Kidney (tissue), 13 donors: ENCODE measurements at regions not wholly inside any gene's neighbourhood (a gene's known extent, or its start where the extent isn't known, plus 50 kb on each side); places are given as distances from the start of the nearest gene placed in this dataset.
"Not testable (repeated sequence)": the region's sequence is repeated elsewhere in the genome, so short reads cannot be mapped to it uniquely, and the experiment has no call there.

Source experiments
- DNase-seq, 5 donors: peaks; one replicate each; pipeline ENCODE4 v3.0.0-alpha.2; 2013 to 2020
- FAIRE-seq: peaks from 2 replicates; lab custom pipeline; 2012; peaks lifted over from hg19 to GRCh38; lab: Jason Lieb, UNC
- H3K27ac ChIP-seq, 2 donors: one replicate each; pipeline ENCODE4 v1.7.0; 2013; ENCODE audit warnings: low read depth in 2 of 2, low read length in 2 of 2, inconsistent platforms in 1 of 2
- H3K27me3 ChIP-seq: one replicate; pipeline ENCODE4 v1.7.1; 2013; ENCODE audit warnings: low read length, inconsistent platforms; ENCODE audit not compliant: control insufficient read depth, insufficient read depth
- H3K36me3 ChIP-seq, 3 donors: one replicate each; pipeline versions ENCODE4 v1.7.0 to v1.7.1; 2013; ENCODE audit warnings: low read length in 3 of 3, control low read depth in 1 of 3, inconsistent platforms in 1 of 3; ENCODE audit not compliant: insufficient read depth in 3 of 3, control insufficient read depth in 2 of 3
- H3K4me1 ChIP-seq, 3 donors: one replicate each; pipeline versions ENCODE4 v1.7.0 to v1.7.1; 2013; ENCODE audit warnings: low read length in 3 of 3, inconsistent platforms in 1 of 3, low read depth in 1 of 3; ENCODE audit not compliant: control insufficient read depth in 2 of 3, insufficient read depth in 2 of 3
- H3K4me3 ChIP-seq, 3 donors: one replicate each; pipeline versions ENCODE4 v1.7.0 to v1.8.1; 2013; ENCODE audit warnings: low read length in 3 of 3, control low read depth in 1 of 3, inconsistent platforms in 1 of 3
- H3K9ac ChIP-seq, 3 donors: one replicate each; pipeline versions ENCODE4 v1.7.0 to v1.7.1; 2013; ENCODE audit warnings: low read length in 3 of 3, control low read depth in 1 of 3, inconsistent platforms in 1 of 3
- H3K9me3 ChIP-seq, 3 donors: one replicate each; pipeline versions ENCODE4 v1.7.0 to v1.7.1; 2013; ENCODE audit warnings: low read length in 3 of 3, control low read depth in 1 of 3, inconsistent platforms in 1 of 3; ENCODE audit not compliant: control insufficient read depth in 2 of 3, insufficient read depth in 1 of 3
- CTCF ChIP-seq: IDR thresholded peaks from 3 replicates; pipeline ENCODE4 v1.5.1; 2012; ENCODE audit warnings: mild to moderate bottlenecking, moderate library complexity, borderline replicate concordance; ENCODE audit not compliant: insufficient read depth; ENCODE audit errors: extremely low read depth
- intact Hi-C: fragments of 100-400 bp; cut with DNase I; formaldehyde crosslinking; loops from one replicate; pipeline ENCODE4 v1.11.1; 2022
- donor health status: control.
- donor health status: control.
- donor health status: control.
- donor health status: control.
- donor health status: control.
- donor health status: DM: yes; HTN: yes; CAD: no.
- donor health status: Normal renal cell carcinoma (clear cell type).

GRCh38 chr7:114180556-114181266 lies 233.9 kb upstream of the FOXP2 start:
- H3K4me1 ChIP-seq = no peaks in the 10 kb centered on the region
- intact Hi-C loops = no loop called here
- no peak overlapping the region for H3K4me3 ChIP-seq
- no peaks in the 10 kb centered on the region for H3K36me3 ChIP-seq
- TF ChIP-seq CTCF = no peak
- no peaks in the 10 kb centered on the region for H3K27me3 ChIP-seq
- no peak for DNase-seq
- no peak for FAIRE-seq
- H3K9ac ChIP-seq = no peak overlapping the region
- H3K27ac ChIP-seq = no peak overlapping the region
- H3K9me3 ChIP-seq = no peaks in the 10 kb centered on the region

- intact Hi-C loops = no loop called here
- Histone ChIP-seq H3K9me3 (peaks cover 0 to under 1% (median 0%) of the 10 kb centered on the region in 3 donors), H3K9ac (no peak overlapping the region), H3K4me1 (no peaks in the 10 kb centered on the region), H3K36me3 (no peaks in the 10 kb centered on the region), H3K4me3 (no peak overlapping the region), H3K27me3 (no peaks in the 10 kb centered on the region), H3K27ac (no peak overlapping the region)
- FAIRE-seq = no peak
- no peak for TF ChIP-seq CTCF
- DNase-seq = no peak
Observed at GRCh38 chr7:114175125-114175524, 239.5 kb upstream of the FOXP2 start.

GRCh38 chr7:114173170-114173890 lies 241.3 kb upstream of the FOXP2 start:
- FAIRE-seq (no peak), DNase-seq (no peak)
- Histone ChIP-seq H3K9me3 (peaks cover 0 to 4% (median 0%) of the 10 kb centered on the region in 3 donors), H3K9ac (no peak overlapping the region), H3K36me3 (no peaks in the 10 kb centered on the region), H3K27ac (no peak overlapping the region), H3K27me3 (no peaks in the 10 kb centered on the region), H3K4me1 (no peaks in the 10 kb centered on the region), H3K4me3 (no peak overlapping the region)
- no peak for TF ChIP-seq CTCF
- intact Hi-C loops = no loop called here

GRCh38 chr7:114169389-114169788 lies 245.2 kb upstream of the FOXP2 start:
- H3K4me1 ChIP-seq, H3K9me3 ChIP-seq, H3K27me3 ChIP-seq, intact Hi-C loops, H3K4me3 ChIP-seq, FAIRE-seq, H3K9ac ChIP-seq, DNase-seq, H3K36me3 ChIP-seq, H3K27ac ChIP-seq: not testable (repeated sequence)
